Activated naive CD4-positive, alpha-beta T cell treated with anti-CD3 and anti-CD28 coated beads, Interleukin-2, amount 10 ng/mL, durations not matched to agents 7 days and 5 days (primary cell): ENCODE measurements at regions not wholly inside any gene's neighbourhood (a gene's known extent, or its start where the extent isn't known, plus 50 kb on each side); places are given as distances from the start of the nearest gene placed in this dataset.

Source experiments
- CTCF ChIA-PET: fragments of 350-600 bp; sonication (Branson Sonifier 250); formaldehyde crosslinking; loops from one replicate; lab custom pipeline; 2021; ENCODE audit warnings: antibody characterized with exemption; lab: Charles Lee
- DNase-seq: peaks from one replicate; pipeline ENCODE4 v3.0.0-alpha.2; 2020
- H3K27ac Mint-ChIP-seq: one replicate; pipeline ENCODE4 v1.8.0; 2021; ENCODE audit warnings: mild to moderate bottlenecking, moderate library complexity, mixed read lengths
- H3K27me3 Mint-ChIP-seq: one replicate; pipeline ENCODE4 v1.8.0; 2021; ENCODE audit warnings: mild to moderate bottlenecking, mixed read lengths
- H3K36me3 Mint-ChIP-seq: one replicate; pipeline ENCODE4 v1.8.0; 2021; ENCODE audit warnings: mixed read lengths
- H3K4me1 Mint-ChIP-seq: one replicate; pipeline ENCODE4 v1.8.0; 2021; ENCODE audit warnings: mixed read lengths
- H3K4me3 Mint-ChIP-seq: one replicate; pipeline ENCODE4 v1.8.0; 2021; ENCODE audit warnings: mild to moderate bottlenecking, moderate library complexity, mixed read lengths
- H3K9me3 Mint-ChIP-seq: one replicate; pipeline ENCODE4 v1.8.0; 2021; ENCODE audit warnings: mixed read lengths

DNA sequence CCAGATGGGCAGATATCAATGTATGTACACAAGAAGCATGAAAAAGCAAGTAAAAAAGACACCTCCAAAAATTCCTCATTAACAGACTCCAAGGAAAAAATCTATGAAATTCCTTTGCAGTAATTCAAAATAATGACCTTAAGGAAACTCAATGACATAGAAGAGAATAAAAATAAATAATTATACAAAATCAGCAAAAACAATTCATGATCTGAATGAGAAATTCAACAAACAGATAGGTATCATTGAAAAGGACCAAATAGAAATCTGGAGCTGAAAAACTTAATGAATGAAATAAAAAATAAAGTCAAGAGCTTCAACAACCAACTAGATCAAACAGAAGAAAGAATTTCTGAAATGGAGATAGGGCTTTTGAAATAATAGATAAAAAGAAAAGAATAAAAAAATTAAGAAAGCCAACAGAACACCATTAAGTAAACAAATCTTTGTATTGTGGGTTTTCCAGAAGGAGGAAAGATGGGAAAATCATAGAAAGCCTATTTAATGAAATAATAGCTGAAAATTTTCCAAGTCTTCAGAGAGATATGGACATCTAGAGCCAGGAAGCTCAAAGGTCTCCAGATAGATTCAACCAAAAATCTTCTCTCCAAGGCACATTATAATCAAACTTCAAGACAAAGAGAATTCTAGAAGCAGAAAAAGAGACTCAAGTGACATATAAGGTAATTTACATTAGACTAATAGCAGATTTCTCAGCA, 52.0 kb upstream of the KCNK1 start:
- no peaks in the 10 kb centered on the region for H3K27me3 Mint-ChIP-seq

More for the DNA sequence above, 52.0 kb upstream of the KCNK1 start:
- H3K9me3 Mint-ChIP-seq = peaks cover 10% of the 10 kb centered on the region
- CTCF ChIA-PET = no interaction called here
- no peak overlapping the region for H3K27ac Mint-ChIP-seq
- no peak overlapping the region for H3K4me3 Mint-ChIP-seq
- DNase-seq = no peak
- no peaks in the 10 kb centered on the region for H3K4me1 Mint-ChIP-seq
- H3K36me3 Mint-ChIP-seq = no peaks in the 10 kb centered on the region
